HepG2 (cell line): ENCODE measurements at regions not wholly inside any gene's neighbourhood (a gene's known extent, or its start where the extent isn't known, plus 50 kb on each side); places are given as distances from the start of the nearest gene placed in this dataset.

Experiments
- ATAC-seq: fragments of 200-7000 bp; cut with Tn5 transposase; 3 replicates; pipeline ENCODE4 v1.9.1; 2020; ENCODE audit warnings: mild to moderate bottlenecking, moderate library complexity
- BruUV-seq: library from RNA; stranded (reverse); fragments of 400-500 nt; replicated peaks from 2 replicates; lab custom pipeline; 2021; lab: Mats Ljungman, UMichigan
- CTCF ChIA-PET: fragments of 300-600 bp; formaldehyde crosslinking; extraction: SDS; loops from one replicate; lab custom pipeline; 2021; ENCODE audit warnings: low total read pairs, inconsistent platforms, low intra/inter-chr PET ratio; lab: Yijun Ruan, JAX
- POLR2A ChIA-PET: fragments of 350-600 bp; sonication (Branson Sonifier 250); formaldehyde crosslinking; loops from one replicate; lab custom pipeline; 2020; ENCODE audit warnings: antibody characterized with exemption, inconsistent platforms; lab: Yijun Ruan, JAX
- DNase-seq: peaks from one replicate; pipeline ENCODE4 v3.0.0-alpha.2; 2015; ENCODE audit warnings: low spot score
- FAIRE-seq: peaks from 3 replicates; lab custom pipeline; 2011; peaks lifted over from hg19 to GRCh38; lab: Jason Lieb, UNC
- H2AFZ ChIP-seq: one replicate; pipeline ENCODE4 v1.6.1; 2011; ENCODE audit warnings: low read length, inconsistent platforms
- H3K27ac ChIP-seq: fragments of 300-600 bp; 3 replicates; pipeline ENCODE4 v1.8.0; 2011; ENCODE audit warnings: mixed run types, mild to moderate bottlenecking, mixed read lengths, low read length, inconsistent platforms; ENCODE audit not compliant: insufficient read depth; ENCODE audit errors: extremely low read length
- H3K27me3 ChIP-seq, 2 experiments: fragments of 200-600 bp in 1 of 2; 2 replicates in 1 of 2; 3 replicates in 1 of 2; pipeline versions ENCODE4 v1.6.0 to v1.8.0; 2011; ENCODE audit warnings: low read length in 2 of 2, mild to moderate bottlenecking in 2 of 2, moderate library complexity in 2 of 2, inconsistent platforms in 1 of 2; ENCODE audit not compliant: insufficient read depth in 2 of 2, control insufficient read depth in 1 of 2
- H3K36me3 ChIP-seq, 2 experiments: fragments of 200-600 bp in 1 of 2; replicated peaks in 1 of 2; 2 replicates in 1 of 2; 3 replicates in 1 of 2; pipeline versions ENCODE4 v1.5.1 to v1.8.0; 2011; ENCODE audit warnings: low read length in 2 of 2, inconsistent platforms in 1 of 2; ENCODE audit not compliant: insufficient read depth in 2 of 2, control insufficient read depth in 1 of 2
- H3K4me1 ChIP-seq: 2 replicates; pipeline ENCODE4 v1.5.1; 2012; ENCODE audit warnings: low read length, inconsistent platforms; ENCODE audit not compliant: insufficient read depth
- H3K4me2 ChIP-seq: 2 replicates; pipeline ENCODE4 v1.6.0; 2011; ENCODE audit warnings: low read depth, low read length, inconsistent platforms
- H3K4me3 ChIP-seq, 3 experiments: fragments of 200-600 bp in 1 of 3; sonication (generic), shearing (Covaris generic) in 1 of 3; replicated peaks in 1 of 3; 2 replicates each; pipeline ENCODE4 v1.5.1; 2011 to 2016; ENCODE audit warnings: low read length in 3 of 3, inconsistent platforms in 2 of 3, low read depth in 2 of 3, mild to moderate bottlenecking in 2 of 3, control low read depth in 1 of 3, mixed read lengths in 1 of 3; ENCODE audit not compliant: insufficient read depth in 1 of 3
- H3K79me2 ChIP-seq: one replicate; pipeline ENCODE4 v1.6.1; 2011; ENCODE audit warnings: low read length, inconsistent platforms; ENCODE audit not compliant: insufficient read depth
- H3K9ac ChIP-seq: 2 replicates; pipeline ENCODE4 v1.6.0; 2011; ENCODE audit warnings: mild to moderate bottlenecking, low read depth, low read length, inconsistent platforms; ENCODE audit not compliant: insufficient read depth
- H3K9me3 ChIP-seq: 2 replicates; pipeline ENCODE4 v1.5.1; 2012; ENCODE audit warnings: mild to moderate bottlenecking, low read length
- H4K20me1 ChIP-seq: 2 replicates; pipeline ENCODE4 v1.6.0; 2011; ENCODE audit warnings: inconsistent platforms, mild to moderate bottlenecking, low read length, moderate library complexity; ENCODE audit not compliant: insufficient read depth
- GLI4 ChIP-seq: sonication (generic); formaldehyde crosslinking; IDR thresholded peaks from 2 replicates; pipeline ENCODE4 v1.5.1; 2020; ENCODE audit warnings: missing genetic modification reagents, mild to moderate bottlenecking, moderate library complexity, borderline replicate concordance
- MLLT10 ChIP-seq: sonication (generic); formaldehyde crosslinking; IDR thresholded peaks from 2 replicates; pipeline ENCODE4 v1.4.0; 2020; ENCODE audit warnings: missing genetic modification reagents
- MZF1 ChIP-seq: sonication (generic); formaldehyde crosslinking; IDR thresholded peaks from 2 replicates; pipeline ENCODE4 v1.8.1; 2023; ENCODE audit warnings: mild to moderate bottlenecking, missing genetic modification reagents, borderline replicate concordance
- PCBP1 ChIP-seq: fragments of 200-400 bp; formaldehyde crosslinking; IDR thresholded peaks from 2 replicates; pipeline ENCODE4 v1.6.1; 2017; ENCODE audit warnings: mild to moderate bottlenecking, low read depth, low read length, borderline replicate concordance
- SNRNP70 ChIP-seq: fragments of 200-400 bp; formaldehyde crosslinking; IDR thresholded peaks from 2 replicates; pipeline ENCODE4 v1.6.1; 2017; ENCODE audit warnings: mild to moderate bottlenecking, low read depth, low read length, moderate library complexity
- TBP ChIP-seq: sonication (generic); formaldehyde crosslinking; IDR thresholded peaks from 2 replicates; pipeline ENCODE4 v1.5.0; 2020; ENCODE audit warnings: missing genetic modification reagents
- TFE3 ChIP-seq: IDR thresholded peaks from 2 replicates; pipeline ENCODE4 v1.6.1; 2016
- XBP1 ChIP-seq: sonication (generic); formaldehyde crosslinking; IDR thresholded peaks from 2 replicates; pipeline ENCODE4 v1.5.0; 2020; ENCODE audit warnings: missing genetic modification reagents
- ZBTB1 ChIP-seq: sonication (generic); formaldehyde crosslinking; IDR thresholded peaks from 2 replicates; pipeline ENCODE4 v1.4.0; 2020; ENCODE audit warnings: missing genetic modification reagents, borderline replicate concordance
- ZC3H4 ChIP-seq: sonication (generic); formaldehyde crosslinking; IDR thresholded peaks from 2 replicates; pipeline ENCODE4 v1.4.0; 2020; ENCODE audit warnings: missing genetic modification reagents, borderline replicate concordance
- ZNF775 ChIP-seq: sonication (generic); formaldehyde crosslinking; IDR thresholded peaks from 2 replicates; pipeline ENCODE4 v1.4.0; 2020; ENCODE audit warnings: missing genetic modification reagents, mild to moderate bottlenecking, moderate library complexity, borderline replicate concordance
- WGBS: methylation state at CpG from one replicate; pipeline ENCODE4 v1.1.6; 2017; ENCODE audit warnings: low lambda C conversion rate; 5-methylcytosine and 5-hydroxymethylcytosine counted together
- in situ Hi-C: cut with HindIII; loops from 2 replicates; pipeline ENCODE4 v1.10.0; 2017; ENCODE audit warnings: low pct_unique_long_range_greater_than_20kb; ENCODE audit not compliant: extremely low pct_ligation_motif_present
- intact Hi-C: fragments of 100-400 bp; cut with micrococcal nuclease; formaldehyde crosslinking; loops from one replicate; pipeline ENCODE4 v1.10.0; 2022; ENCODE audit not compliant: unreplicated experiment
- TF ChIP-seq, protein P1 (sequence below): sonication (generic); formaldehyde crosslinking; IDR thresholded peaks from 2 replicates; pipeline ENCODE4 v1.5.0; 2020; ENCODE audit warnings: mild to moderate bottlenecking, missing genetic modification reagents, borderline replicate concordance
- TF ChIP-seq, protein P2 (sequence below): IDR thresholded peaks from 2 replicates; pipeline ENCODE4 v1.6.1; 2016; ENCODE audit warnings: low read depth, borderline replicate concordance

DNA sequence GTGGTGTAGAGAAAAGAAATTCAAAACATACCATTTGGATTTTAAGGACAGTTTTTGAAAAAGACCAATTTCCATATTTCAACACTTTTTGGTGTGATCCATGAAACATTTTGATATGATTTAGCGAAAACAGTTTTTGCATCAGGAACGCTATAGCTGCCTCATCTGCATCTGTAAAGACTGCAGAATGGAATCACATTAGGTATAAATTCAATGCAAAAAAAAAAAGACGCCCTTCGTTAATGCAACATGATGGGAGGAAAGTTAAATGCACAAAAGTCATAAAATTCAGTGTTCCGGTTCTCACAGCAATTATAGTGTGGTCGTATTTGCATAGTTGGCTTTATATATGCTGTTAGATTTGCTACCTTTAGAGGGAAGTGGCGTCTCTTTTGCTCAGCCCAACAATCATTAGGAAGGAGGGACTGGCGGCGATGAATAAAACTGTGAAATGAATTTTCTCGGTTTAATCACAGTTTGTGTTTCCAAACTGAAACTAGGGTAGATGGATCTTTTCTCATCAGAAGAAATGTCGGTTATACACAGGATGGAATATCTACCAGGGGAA is 215.7 kb downstream of the TEX29 start:
- no peak overlapping the region for H3K27ac ChIP-seq
- H3K36me3 ChIP-seq, result no peaks in the 10 kb centered on the region
- ATAC-seq (no peak), DNase-seq (no peak), FAIRE-seq (no peak)
- CTCF ChIA-PET, result no interaction called here
- no peaks in the 10 kb centered on the region for H3K9me3 ChIP-seq
- BruUV-seq, result no TSS peak
- H3K4me2 ChIP-seq, result no peak overlapping the region
- in situ Hi-C loops, result no loop called here
- H3K4me1 ChIP-seq, result no peaks in the 10 kb centered on the region
- no peaks in the 10 kb centered on the region for H4K20me1 ChIP-seq
- intact Hi-C loops, result no loop called here
- POLR2A ChIA-PET, result no interaction called here
- H2AFZ ChIP-seq, result no peak overlapping the region
- H3K4me3 ChIP-seq, result no peak overlapping the region
- H3K27me3 ChIP-seq, result peaks cover 1 to 69% of the 10 kb centered on the region in 2 experiments; a peak in 4 of 5 replicates
- H3K79me2 ChIP-seq, result no peaks in the 10 kb centered on the region
- TF ChIP-seq PCBP1, result no peak
- TF ChIP-seq, protein P1, sequence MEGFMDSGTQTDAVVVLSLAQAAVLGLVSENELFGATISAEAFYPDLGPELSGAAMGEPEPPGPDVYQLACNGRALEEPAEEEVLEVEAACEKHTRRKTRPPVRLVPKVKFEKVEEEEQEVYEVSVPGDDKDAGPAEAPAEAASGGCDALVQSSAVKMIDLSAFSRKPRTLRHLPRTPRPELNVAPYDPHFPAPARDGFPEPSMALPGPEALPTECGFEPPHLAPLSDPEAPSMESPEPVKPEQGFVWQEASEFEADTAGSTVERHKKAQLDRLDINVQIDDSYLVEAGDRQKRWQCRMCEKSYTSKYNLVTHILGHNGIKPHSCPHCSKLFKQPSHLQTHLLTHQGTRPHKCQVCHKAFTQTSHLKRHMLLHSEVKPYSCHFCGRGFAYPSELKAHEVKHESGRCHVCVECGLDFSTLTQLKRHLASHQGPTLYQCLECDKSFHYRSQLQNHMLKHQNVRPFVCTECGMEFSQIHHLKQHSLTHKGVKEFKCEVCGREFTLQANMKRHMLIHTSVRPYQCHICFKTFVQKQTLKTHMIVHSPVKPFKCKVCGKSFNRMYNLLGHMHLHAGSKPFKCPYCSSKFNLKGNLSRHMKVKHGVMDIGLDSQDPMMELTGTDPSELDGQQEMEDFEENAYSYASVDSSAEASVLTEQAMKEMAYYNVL (CRISPR knock-in tag), result no peak
- no peak for TF ChIP-seq ZC3H4 (CRISPR knock-in tag)
- TF ChIP-seq TBP (CRISPR knock-in tag), result no peak
- TF ChIP-seq ZBTB1 (CRISPR knock-in tag), result no peak
- TF ChIP-seq MLLT10 (CRISPR knock-in tag), result no peak
- no peak for TF ChIP-seq GLI4 (CRISPR knock-in tag)
- TF ChIP-seq XBP1, result no peak
- no peak for TF ChIP-seq ZNF775 (CRISPR knock-in tag)
- no peak for TF ChIP-seq SNRNP70
- no peak for TF ChIP-seq TFE3 (CRISPR knock-in tag)
- TF ChIP-seq MZF1, result no peak
- TF ChIP-seq, protein P2, sequence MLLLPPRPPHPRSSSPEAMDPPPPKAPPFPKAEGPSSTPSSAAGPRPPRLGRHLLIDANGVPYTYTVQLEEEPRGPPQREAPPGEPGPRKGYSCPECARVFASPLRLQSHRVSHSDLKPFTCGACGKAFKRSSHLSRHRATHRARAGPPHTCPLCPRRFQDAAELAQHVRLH (CRISPR knock-in tag), result no peak
- WGBS, result 7% methylated on average over 11 of the region's 11 CpGs
- no peak overlapping the region for H3K9ac ChIP-seq
